Hypothalamus (tissue), 51 donors: ENCODE measurements at regions not wholly inside any gene's neighbourhood (a gene's known extent, or its start where the extent isn't known, plus 50 kb on each side); places are given as distances from the start of the nearest gene placed in this dataset.

Experiments used
- DNase-seq, 51 donors: peaks; one replicate each; lab custom pipeline; 2025; lab: John Stamatoyannopoulos, UW

- DNase-seq = no peak
These were observed 191.1 kb upstream of the DDI1 start for GRCh38 chr11:103845331-103845730.

GRCh38 chr11:103848686-103849085, 187.8 kb upstream of the DDI1 start:
- no peak for DNase-seq

DNA sequence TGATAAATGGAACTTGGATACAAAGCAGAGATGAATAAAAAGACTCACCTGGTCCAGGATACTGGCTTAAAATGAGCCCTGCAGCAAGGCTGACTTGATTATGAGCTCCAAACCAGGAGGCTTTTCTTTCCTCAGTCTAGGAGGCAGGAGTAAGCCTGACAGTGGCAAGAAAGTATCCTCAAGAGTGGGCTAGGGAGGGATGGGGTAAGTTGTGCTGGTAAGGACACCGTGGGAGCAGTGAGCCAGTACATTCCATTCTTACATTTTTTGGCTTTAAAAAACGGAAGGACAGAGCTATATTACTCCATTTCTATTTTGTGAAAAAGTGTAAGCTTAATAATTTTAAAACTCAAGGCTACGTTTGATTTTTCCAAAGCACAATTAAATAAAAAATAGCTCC, 187.1 kb upstream of the DDI1 start:
- DNase-seq = no peak

GRCh38 chr11:103850419-103851165, 185.8 kb upstream of the DDI1 start:
- no peak for DNase-seq

GRCh38 chr11:103851166-103851651, 185.2 kb upstream of the DDI1 start:
- no peak for DNase-seq
